GM10266 (cell line): ENCODE measurements at regions not wholly inside any gene's neighbourhood (a gene's known extent, or its start where the extent isn't known, plus 50 kb on each side); places are given as distances from the start of the nearest gene placed in this dataset.

ENCODE experiments used
- DNase-seq: peaks from one replicate; pipeline ENCODE4 v3.0.0; 2012; ENCODE audit errors: extremely low spot score
- CTCF ChIP-seq: IDR thresholded peaks from 2 replicates; pipeline ENCODE4 v1.5.1; 2012; ENCODE audit warnings: mild to moderate bottlenecking, low read depth; ENCODE audit not compliant: control insufficient read depth, insufficient read depth; ENCODE audit errors: missing control alignments

- no peak for DNase-seq
- no peak for TF ChIP-seq CTCF
Measured at GRCh38 chr2:217740756-217741155, 262.0 kb downstream of the TNS1 start.

- no peak for TF ChIP-seq CTCF
- no peak for DNase-seq
Measured at GRCh38 chr2:217740178-217740577, 262.6 kb downstream of the TNS1 start.

- DNase-seq = no peak
Measured at GRCh38 chr2:217739741-217740140, 263.1 kb downstream of the TNS1 start.

GRCh38 chr2:217738061-217738460 is 264.7 kb downstream of the TNS1 start:
- TF ChIP-seq CTCF = no peak
- DNase-seq = no peak

More at GRCh38 chr2:217739741-217740140, 263.1 kb downstream of the TNS1 start:
- TF ChIP-seq CTCF = no peak

- TF ChIP-seq CTCF = no peak
- no peak for DNase-seq
Measured at GRCh38 chr2:217736776-217737550, 265.8 kb downstream of the TNS1 start.

- TF ChIP-seq CTCF = no peak
- DNase-seq = no peak
Measured at GRCh38 chr2:217735899-217736298, 266.9 kb downstream of the TNS1 start.

- no peak for TF ChIP-seq CTCF
- DNase-seq = no peak
Measured at GRCh38 chr2:217735034-217735433, 267.8 kb downstream of the TNS1 start.
